Caco-2 (cell line): ENCODE measurements at regions not wholly inside any gene's neighbourhood (a gene's known extent, or its start where the extent isn't known, plus 50 kb on each side); places are given as distances from the start of the nearest gene placed in this dataset.

Source experiments
- BruUV-seq: library from RNA; stranded (reverse); fragments of 400-500 nt; replicated peaks from 2 replicates; lab custom pipeline; 2021; lab: Mats Ljungman, UMichigan
- CTCF ChIA-PET: fragments of 300-600 bp; sonication (Branson Sonifier 250); formaldehyde crosslinking; loops from one replicate; lab custom pipeline; 2022; ENCODE audit warnings: antibody characterized with exemption; lab: Charles Lee
- POLR2A ChIA-PET: fragments of 300-600 bp; sonication (Branson Sonifier 250); formaldehyde crosslinking; loops from one replicate; lab custom pipeline; 2022; ENCODE audit warnings: antibody characterized with exemption; lab: Charles Lee
- DNase-seq, 2 experiments: peaks; one replicate each; pipeline versions ENCODE4 v3.0.0 to v3.0.0-alpha.2; 2020 to 2022
- H3K27me3 ChIP-seq: replicated peaks from 2 replicates; pipeline ENCODE4 v1.6.0; 2011; ENCODE audit warnings: low read length; ENCODE audit not compliant: control insufficient read depth, insufficient read depth
- H3K36me3 ChIP-seq: 2 replicates; pipeline ENCODE4 v1.5.1; 2011; ENCODE audit warnings: low read length; ENCODE audit not compliant: control insufficient read depth, insufficient read depth
- H3K4me1 ChIP-seq: fragments of 250-450 bp; sonication (Bioruptor Pico); 2 replicates; pipeline ENCODE4 v1.5.1; 2020; ENCODE audit warnings: mild to moderate bottlenecking
- H3K4me3 ChIP-seq: 2 replicates; pipeline ENCODE4 v1.5.1; 2011; ENCODE audit warnings: low read depth, mild to moderate bottlenecking, control low read depth, low read length
- H3K9me3 ChIP-seq: fragments of 250-450 bp; sonication (Bioruptor Pico); 2 replicates; pipeline ENCODE4 v1.5.1; 2020; ENCODE audit warnings: mild to moderate bottlenecking, moderate library complexity
- H3K27ac Mint-ChIP-seq: one replicate; pipeline ENCODE4 v1.8.0; 2022; ENCODE audit warnings: mixed read lengths; ENCODE audit not compliant: unreplicated experiment
- H3K27me3 Mint-ChIP-seq: one replicate; pipeline ENCODE4 v1.8.0; 2022; ENCODE audit warnings: mixed read lengths; ENCODE audit not compliant: insufficient read depth, unreplicated experiment
- H3K36me3 Mint-ChIP-seq: one replicate; pipeline ENCODE4 v1.8.0; 2022; ENCODE audit warnings: mild to moderate bottlenecking, mixed read lengths; ENCODE audit not compliant: insufficient read depth, unreplicated experiment
- H3K4me1 Mint-ChIP-seq: one replicate; pipeline ENCODE4 v1.8.0; 2022; ENCODE audit warnings: low read depth, mixed read lengths; ENCODE audit not compliant: unreplicated experiment
- H3K4me3 Mint-ChIP-seq: one replicate; pipeline ENCODE4 v1.8.0; 2022; ENCODE audit warnings: mild to moderate bottlenecking, moderate library complexity, mixed read lengths; ENCODE audit not compliant: unreplicated experiment
- H3K9me3 Mint-ChIP-seq: one replicate; pipeline ENCODE4 v1.8.0; 2022; ENCODE audit warnings: mixed read lengths; ENCODE audit not compliant: unreplicated experiment
- CTCF ChIP-seq, 2 experiments: fragments of 200-600 bp in 1 of 2; IDR thresholded peaks; 1 replicate in 1 of 2; 2 replicates in 1 of 2; pipeline versions ENCODE4 v1.5.1 to v1.8.0; 2011 to 2022; ENCODE audit warnings: antibody characterized with exemption in 1 of 2, control low read depth in 1 of 2, inconsistent platforms in 1 of 2, low read depth in 1 of 2, low read length in 1 of 2, mild to moderate bottlenecking in 1 of 2, moderate library complexity in 1 of 2; ENCODE audit not compliant: insufficient read depth in 1 of 2, severe bottlenecking in 1 of 2, unreplicated experiment in 1 of 2
- intact Hi-C: fragments of 100-400 bp; cut with micrococcal nuclease; formaldehyde crosslinking; loops from one replicate; pipeline ENCODE4 v1.10.0; 2022; ENCODE audit not compliant: unreplicated experiment

GRCh38 chr18:59821983-59822382 lies 77.8 kb upstream of the PMAIP1 start:
- no TSS peak for BruUV-seq
- H3K27ac Mint-ChIP-seq: no peak overlapping the region
- no peak overlapping the region for H3K4me3 Mint-ChIP-seq
- Histone ChIP-seq H3K36me3 (no peaks in the 10 kb centered on the region), H3K27me3 (no peaks in the 10 kb centered on the region), H3K9me3 (no peaks in the 10 kb centered on the region), H3K4me3 (no peak overlapping the region), H3K4me1 (no peaks in the 10 kb centered on the region)
- H3K4me1 Mint-ChIP-seq: no peaks in the 10 kb centered on the region
- H3K27me3 Mint-ChIP-seq: peaks cover 5% of the 10 kb centered on the region
- CTCF ChIA-PET: interaction anchor here (2.2 kb wide), 1 partner anchor 362 kb away, joined by 18 read pairs; no protein-coding TSS in a partner anchor
- no peak for DNase-seq
- no peaks in the 10 kb centered on the region for H3K9me3 Mint-ChIP-seq
- POLR2A ChIA-PET: no interaction called here
- TF ChIP-seq CTCF (IDR thresholded peaks at IDR 0.05; ENCODE audit: insufficient read depth in 1 of 2, low read depth in 1 of 2, low read length in 1 of 2, severe bottlenecking in 1 of 2, unreplicated experiment in 1 of 2): no peak
- H3K36me3 Mint-ChIP-seq: no peaks in the 10 kb centered on the region
- intact Hi-C loops: no loop called here

- BruUV-seq: no TSS peak
- H3K27ac Mint-ChIP-seq: no peak overlapping the region
- H3K9me3 Mint-ChIP-seq: no peaks in the 10 kb centered on the region
- no peaks in the 10 kb centered on the region for H3K36me3 Mint-ChIP-seq
- intact Hi-C loops: no loop called here
- POLR2A ChIA-PET: no interaction called here
- no peak for TF ChIP-seq CTCF (IDR thresholded peaks at IDR 0.05; ENCODE audit: insufficient read depth in 1 of 2, low read depth in 1 of 2, low read length in 1 of 2, severe bottlenecking in 1 of 2, unreplicated experiment in 1 of 2)
- H3K27me3 ChIP-seq: no peaks in the 10 kb centered on the region
- H3K36me3 ChIP-seq: no peaks in the 10 kb centered on the region
- H3K4me1 ChIP-seq: no peaks in the 10 kb centered on the region
- peaks cover 6% of the 10 kb centered on the region for H3K27me3 Mint-ChIP-seq
- DNase-seq: no peak
- H3K4me1 Mint-ChIP-seq: no peaks in the 10 kb centered on the region
- H3K4me3 ChIP-seq: no peak overlapping the region
- no peaks in the 10 kb centered on the region for H3K9me3 ChIP-seq
- CTCF ChIA-PET: no interaction called here
- no peak overlapping the region for H3K4me3 Mint-ChIP-seq
Observed at GRCh38 chr18:59820663-59821062, 79.1 kb upstream of the PMAIP1 start.

- H3K9me3 Mint-ChIP-seq: no peaks in the 10 kb centered on the region
- Histone ChIP-seq H3K4me3 (no peak overlapping the region), H3K27me3 (no peaks in the 10 kb centered on the region), H3K9me3 (no peaks in the 10 kb centered on the region), H3K4me1 (no peaks in the 10 kb centered on the region), H3K36me3 (no peaks in the 10 kb centered on the region)
- POLR2A ChIA-PET: no interaction called here
- H3K36me3 Mint-ChIP-seq: no peaks in the 10 kb centered on the region
- TF ChIP-seq CTCF (IDR thresholded peaks at IDR 0.05; ENCODE audit: insufficient read depth in 1 of 2, low read depth in 1 of 2, low read length in 1 of 2, severe bottlenecking in 1 of 2, unreplicated experiment in 1 of 2): no peak
- intact Hi-C loops: no loop called here
- no peak for DNase-seq
- H3K4me3 Mint-ChIP-seq: no peak overlapping the region
- H3K27ac Mint-ChIP-seq: no peak overlapping the region
- CTCF ChIA-PET: no interaction called here
- H3K27me3 Mint-ChIP-seq: peaks cover 11% of the 10 kb centered on the region
- BruUV-seq: no TSS peak
- H3K4me1 Mint-ChIP-seq: no peaks in the 10 kb centered on the region
Observed at GRCh38 chr18:59818769-59819168, 81.0 kb upstream of the PMAIP1 start.
